GM19467 (cell line): ENCODE measurements at regions not wholly inside any gene's neighbourhood (a gene's known extent, or its start where the extent isn't known, plus 50 kb on each side); places are given as distances from the start of the nearest gene placed in this dataset.
"Not testable (repeated sequence)": the region's sequence is repeated elsewhere in the genome, so short reads cannot be mapped to it uniquely, and the experiment has no call there.

Experiments used
- ATAC-seq: cut with Tn5 transposase; IDR thresholded peaks from one replicate; pipeline ENCODE4 v1.9.1; 2021; ENCODE audit warnings: mild to moderate bottlenecking, moderate library complexity; ENCODE audit not compliant: unreplicated experiment

DNA sequence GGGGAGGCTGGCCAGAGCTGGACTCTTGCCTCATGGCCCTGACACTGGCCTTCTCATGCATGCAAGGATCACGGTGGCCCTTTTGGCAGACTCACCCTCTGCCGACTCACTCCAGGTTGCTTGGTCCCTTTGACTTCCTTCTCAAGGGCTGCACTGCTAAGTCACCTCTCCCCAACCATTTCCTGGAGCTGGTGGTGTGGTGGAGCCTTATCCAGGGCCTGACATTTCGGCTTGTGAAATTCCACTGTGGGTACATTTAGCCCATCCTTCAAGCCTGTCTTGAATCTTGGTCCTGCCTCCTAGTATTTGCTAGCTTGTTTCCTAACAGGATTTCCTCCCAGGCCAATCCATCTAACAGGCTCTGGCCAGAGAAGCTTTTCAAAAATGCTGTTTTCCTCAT, 52.6 kb upstream of the JUN start:
- ATAC-seq = no peak

DNA sequence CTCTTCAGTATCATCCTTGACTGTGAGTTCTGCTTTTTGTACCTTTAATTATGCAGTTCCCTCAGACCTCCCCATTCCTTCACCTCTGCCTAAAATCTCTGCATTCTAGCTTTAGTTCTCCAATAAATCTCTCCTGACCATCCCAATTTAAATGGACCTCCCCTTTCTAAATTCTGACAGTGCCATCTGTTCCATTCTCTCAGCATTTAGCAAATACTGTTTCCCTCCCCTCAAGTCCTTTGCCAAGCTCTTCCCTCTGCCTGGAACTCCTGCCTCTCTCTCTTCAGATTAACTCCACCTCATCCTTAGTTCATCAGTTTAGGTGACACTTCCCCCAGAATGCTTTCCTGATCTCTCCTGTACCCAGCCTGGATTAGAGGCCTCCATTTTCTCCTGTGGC, 54.0 kb upstream of the JUN start:
- ATAC-seq = no peak

DNA sequence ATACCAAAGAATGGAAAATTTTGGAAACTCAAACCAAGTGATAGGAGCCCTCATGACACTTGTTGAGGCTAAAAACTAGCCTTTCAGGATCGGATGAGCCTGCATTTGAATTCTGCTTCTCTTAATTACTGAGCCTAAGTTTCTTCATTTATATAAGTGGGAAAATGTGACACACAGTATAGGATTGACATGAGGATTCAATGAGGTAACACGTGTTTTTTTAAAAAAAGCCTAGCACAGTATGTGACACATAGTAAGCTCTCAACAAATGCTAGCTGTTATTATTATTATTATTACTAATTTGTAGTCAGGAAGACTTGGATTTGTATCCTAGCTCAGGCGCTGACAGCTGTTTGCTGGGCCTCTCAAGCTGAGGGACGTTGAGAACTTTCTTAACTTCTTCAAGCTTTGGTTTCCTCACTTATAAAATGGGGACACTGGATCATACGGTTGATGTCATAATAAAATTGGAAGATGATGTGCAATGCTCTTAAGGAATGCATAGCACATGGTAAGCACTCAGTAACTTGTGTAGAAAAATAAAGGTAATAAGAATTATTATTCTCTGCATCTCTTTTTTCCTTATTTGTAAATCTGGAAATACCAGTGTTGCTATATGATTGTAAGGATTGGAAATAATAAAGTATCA, 55.4 kb upstream of the JUN start:
- no peak for ATAC-seq

DNA sequence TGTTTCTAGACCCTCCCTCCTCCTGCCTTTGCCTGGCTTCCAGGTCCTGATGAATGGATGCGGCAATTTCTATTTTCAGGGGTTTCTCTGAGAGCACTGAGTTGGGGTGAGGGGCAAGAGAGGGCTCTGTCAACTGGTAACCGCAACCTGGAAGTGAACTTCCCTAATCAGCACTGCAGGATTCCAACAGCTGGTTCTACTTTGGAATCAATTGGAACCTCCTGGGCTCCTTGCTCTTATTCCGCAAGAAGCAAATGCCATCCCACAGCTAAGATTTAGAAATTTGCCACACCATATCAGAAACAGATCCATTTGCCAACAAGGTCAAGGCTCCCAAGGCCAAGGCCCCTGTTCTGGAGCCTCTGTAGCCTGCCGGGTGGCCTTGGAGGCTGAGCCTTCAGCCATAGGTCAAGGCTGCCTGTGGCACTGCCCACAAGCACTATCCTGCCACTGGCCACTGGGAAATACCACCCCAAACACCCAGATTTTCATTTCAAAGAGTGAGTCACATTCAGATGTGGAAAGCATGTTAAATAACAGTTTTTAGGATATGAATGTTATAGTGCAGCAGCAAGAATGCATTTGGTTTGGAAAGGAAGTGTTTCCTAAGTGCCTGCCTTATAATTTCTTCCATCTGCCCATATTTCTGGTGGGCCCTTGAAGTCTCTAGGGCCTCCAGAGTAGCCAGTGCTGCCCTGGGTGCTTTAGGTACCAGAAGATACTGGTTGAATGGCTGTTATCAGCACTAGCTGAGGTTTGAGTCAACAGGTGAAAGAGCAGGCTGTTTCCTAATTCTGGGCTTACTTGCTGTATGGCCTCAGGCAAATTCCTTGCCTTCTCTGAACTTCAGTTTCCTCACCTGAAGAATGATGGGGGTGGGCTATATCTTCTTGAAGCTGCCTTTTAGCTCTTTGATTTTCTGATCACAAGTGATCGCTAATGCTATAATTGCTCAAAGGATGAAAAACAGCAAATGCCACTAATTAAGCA, 56.3 kb upstream of the JUN start:
- no peak for ATAC-seq

DNA sequence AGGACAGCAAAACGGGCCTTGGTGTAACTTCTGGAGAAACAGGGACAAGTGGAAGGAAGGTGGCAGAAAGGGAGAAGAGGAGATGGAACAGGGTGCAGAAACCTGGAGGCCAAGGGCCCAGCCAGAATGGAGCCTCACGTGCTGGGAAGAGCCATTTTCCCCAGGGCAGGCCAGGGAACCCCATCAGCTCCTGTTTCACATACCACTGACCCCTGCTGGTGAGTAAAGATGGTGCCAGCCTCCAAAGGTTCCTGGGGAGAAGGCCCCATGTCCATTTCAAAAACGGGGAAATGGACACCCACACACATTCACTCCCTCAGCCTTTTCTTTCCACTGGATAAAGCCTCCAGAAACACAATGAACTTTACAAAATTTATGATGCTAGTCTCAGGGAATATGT, 57.6 kb upstream of the JUN start:
- no peak for ATAC-seq

DNA sequence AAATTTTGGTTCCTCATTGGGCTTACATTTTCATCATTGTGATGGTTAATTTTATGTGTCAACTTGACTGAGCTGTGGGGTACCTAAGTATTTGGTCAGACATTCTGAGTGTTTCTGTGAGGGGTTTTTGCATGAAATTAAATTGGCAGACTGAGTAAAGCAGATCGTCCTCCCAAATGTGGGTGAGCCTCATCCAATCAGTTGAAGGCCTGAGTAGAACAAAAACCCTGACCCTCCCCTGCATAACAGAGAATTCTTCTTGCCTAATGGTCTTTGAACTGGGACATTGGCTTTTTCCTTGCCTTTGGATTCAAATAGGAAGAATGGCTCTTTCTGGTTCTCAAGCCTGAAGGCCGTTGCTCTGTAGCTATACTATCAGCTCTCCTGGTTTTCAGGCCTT, 59.1 kb upstream of the JUN start:
- ATAC-seq = no peak

DNA sequence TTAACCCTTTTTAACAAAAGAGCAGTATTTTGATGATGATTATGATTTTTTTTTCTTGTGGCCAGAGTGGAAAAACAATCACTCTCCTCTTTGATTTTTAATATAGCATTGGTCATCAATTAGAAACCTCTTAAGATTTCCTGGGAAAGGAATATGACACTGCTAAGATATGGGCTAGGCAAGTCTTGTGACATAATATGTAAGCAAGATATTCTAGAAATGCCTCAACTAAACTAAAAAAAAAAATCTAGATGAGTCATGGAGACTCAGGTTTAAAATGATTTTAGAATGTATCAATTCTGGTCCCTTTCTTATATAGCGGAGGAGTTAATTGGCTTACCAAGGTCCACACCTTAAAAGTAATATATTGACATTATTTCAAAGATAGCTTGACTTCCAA, 60.3 kb upstream of the JUN start:
- no peak for ATAC-seq

DNA sequence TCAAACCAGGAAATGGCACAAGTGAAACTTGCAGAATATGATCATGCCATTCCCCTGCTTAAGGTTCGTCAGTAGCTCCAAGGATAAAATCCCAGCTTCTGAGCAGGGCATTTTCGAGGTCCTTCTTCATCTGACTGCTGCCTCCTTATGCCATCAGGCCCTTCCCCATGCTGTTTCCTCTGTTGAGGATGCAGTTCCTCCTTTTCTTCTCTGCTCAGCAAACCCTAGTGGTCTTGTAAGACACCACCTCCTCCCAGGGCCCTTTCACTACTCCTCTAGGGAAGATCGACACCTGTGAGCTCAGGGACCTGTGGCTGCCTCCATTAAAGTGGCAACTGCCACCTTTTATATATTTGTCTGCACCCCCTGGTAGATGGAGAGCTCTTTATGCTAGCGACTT, 62.1 kb upstream of the JUN start:
- ATAC-seq = no peak

DNA sequence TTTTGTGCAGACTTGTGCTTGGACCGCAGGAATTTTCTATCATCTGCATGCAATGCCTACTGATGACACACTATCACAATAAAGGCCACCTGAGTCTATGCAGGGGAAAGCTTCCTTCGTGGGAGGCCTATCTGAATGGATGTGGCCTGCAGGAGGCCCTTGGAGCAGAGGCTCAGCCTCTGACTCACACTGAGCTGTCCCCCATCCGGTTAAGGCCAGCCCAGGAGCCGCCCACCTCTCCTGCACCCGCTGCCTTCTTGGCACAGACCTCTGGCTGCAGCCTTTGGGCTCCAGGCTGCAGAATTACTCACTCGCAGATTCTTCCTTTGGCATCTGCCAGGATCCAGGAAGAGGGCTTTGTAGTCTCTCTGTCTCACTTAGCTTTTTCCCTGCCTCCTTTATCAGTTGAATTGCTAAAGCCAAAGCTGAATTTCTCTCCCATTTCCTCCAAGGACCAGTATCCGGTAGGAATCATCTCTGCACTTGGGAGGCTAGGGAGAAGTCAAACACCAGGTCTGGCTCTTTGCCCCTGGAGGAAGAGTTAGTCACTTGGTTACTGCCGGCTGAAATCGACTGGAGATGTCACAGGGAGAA, 65.1 kb upstream of the JUN start:
- no peak for ATAC-seq

DNA sequence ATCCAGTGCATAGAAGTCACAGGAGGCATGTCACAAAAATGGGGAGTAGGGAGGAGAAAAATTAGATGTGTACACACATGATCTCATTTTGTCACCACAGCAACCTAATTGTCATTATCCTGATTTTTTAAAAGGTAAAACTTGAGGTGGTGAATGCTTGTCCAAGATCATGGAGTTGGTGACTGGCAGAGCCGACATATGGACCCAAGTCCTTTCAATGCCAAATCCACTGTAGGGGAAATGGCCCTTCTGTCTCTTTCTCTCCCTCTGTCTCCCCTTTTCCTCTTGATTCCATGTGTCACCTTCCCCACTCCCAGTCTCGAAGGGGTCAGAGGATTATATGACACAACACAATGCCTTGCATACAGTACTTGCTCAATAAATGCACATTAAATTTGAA, 65.7 kb upstream of the JUN start:
- ATAC-seq = no peak

DNA sequence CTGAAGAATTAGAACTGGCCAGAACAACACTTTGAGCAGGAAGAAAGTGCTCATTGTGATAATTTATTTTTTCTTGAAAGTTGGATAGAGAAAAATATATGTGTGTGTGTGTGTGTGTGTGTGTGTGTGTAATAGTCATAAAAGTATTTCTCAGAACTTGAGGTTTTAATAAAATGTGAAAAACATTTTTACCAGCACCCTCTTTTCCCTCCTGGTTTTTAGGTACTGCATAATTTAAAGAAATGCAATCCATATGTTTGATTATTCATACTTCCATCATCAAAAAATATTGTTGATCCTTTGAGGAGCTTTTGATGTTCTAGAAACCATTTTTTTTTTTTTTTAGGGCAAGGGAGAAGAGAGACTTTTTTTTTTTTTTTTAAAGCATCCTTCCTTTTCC, 66.8 kb upstream of the JUN start:
- ATAC-seq = no peak

DNA sequence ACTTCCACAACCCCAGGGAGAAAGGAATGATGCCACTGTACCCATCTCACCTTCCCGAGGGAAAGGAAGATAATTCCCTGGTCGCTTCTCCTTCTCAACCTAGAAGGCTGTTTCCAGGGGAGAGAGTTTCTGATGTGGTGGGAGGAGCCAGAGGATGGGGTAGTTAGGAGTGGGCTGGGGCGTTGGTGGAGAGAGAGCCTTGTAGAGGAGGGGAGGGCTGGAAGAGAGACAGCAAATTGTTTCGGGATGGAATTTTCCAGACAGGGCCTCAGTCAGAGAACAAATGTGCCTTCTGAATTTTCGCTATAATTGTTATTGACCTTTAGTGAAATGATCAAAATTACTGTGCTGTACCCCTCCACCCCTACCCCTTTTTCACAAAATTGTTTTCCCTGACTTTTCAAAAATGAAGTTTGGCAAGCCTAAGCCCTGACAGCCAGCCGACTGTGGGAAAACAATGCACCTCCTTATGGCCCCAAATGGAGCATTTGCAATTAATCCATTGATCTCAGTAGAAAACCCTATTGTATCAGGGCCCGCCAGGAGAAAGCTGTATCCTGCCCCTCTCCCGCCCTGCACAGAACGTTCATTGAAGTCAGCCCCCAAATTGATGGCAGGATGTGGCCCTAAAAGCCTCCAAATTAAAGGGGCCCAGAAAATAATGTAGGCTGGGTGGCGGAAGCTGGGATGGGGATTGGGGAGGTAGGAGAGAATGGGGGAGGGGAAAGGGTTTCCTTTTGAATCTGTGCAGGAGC, 69.1 kb upstream of the JUN start:
- no peak for ATAC-seq

DNA sequence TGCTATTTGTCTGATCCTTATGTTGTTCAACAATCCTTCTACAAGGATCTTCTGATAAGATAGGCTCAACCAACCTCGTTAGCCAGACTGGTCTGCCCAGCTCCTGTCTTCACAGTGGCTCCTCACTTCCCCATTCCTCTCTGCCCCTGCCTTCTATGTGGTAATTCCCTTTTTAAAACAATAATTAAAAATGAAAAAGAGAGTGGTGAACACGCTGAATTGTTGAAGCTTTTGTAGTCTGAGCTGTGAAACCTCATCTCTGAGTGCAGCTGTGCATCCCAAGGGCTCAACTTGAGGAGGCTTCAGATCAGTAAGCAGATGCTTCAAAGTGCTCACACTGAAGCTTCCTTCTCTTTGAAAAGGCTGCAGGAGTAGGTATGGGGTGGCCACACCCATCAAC, 70.7 kb upstream of the JUN start:
- no peak for ATAC-seq

DNA sequence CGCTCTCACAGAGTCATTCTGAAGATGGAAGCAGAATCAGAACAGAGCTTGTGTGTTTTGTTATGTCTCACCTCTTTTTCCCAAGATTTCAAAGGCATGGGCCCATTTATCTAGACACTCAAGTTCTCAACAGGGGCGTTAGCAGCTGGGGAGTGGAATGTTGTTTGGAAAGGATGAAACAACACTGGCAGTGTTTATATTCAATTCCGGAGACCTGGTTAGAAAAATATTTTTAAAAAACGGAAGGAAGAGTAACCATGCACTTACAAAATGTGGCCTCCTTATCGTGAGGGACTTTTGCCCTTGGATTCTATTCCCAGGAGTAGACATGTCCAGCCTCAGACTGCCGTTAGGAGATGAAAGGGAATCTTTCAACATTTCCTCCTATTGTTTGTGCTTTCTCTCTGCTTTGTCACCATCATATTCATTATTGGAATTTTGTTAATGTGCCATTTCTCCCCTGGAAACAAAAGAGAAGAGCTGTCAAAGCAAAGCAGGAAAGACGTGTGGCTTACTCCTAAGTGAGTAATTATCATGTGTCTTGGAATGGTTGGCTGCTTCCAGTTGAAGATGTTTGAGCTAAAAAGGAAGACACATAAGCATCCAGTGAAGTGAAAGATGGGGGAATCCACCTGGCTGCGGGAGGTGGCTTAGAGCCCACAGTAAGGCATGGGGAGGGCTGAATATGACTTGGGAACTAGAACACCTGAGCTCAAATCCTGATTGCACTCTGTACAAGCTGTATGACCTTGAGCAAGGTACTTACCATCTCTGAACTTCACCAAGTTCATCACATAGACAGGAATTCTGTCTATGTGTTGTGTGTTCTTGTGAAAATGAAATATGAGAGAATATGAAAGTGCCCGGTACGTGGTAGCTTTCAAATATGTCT, 71.7 kb upstream of the JUN start:
- no peak for ATAC-seq

DNA sequence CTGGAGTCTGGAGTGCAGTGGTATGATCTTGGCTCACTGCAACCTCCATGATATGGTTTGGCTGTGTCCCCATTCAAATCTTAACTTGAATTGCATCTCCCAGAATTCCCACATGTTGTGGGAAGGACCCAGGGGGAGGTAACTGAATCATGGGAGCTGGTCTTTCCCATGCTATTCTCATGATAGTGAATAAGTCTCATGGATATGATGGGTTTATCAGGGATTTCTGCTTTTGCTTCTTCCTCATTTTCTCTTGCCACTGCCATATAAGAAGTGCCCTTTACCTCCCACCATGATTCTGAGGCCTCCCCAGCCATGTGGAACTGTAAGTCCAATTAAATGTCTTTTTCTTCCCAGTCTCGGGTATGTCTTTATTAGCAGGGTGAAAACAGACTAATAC, 72.4 kb upstream of the JUN start:
- ATAC-seq = not testable (repeated sequence)

DNA sequence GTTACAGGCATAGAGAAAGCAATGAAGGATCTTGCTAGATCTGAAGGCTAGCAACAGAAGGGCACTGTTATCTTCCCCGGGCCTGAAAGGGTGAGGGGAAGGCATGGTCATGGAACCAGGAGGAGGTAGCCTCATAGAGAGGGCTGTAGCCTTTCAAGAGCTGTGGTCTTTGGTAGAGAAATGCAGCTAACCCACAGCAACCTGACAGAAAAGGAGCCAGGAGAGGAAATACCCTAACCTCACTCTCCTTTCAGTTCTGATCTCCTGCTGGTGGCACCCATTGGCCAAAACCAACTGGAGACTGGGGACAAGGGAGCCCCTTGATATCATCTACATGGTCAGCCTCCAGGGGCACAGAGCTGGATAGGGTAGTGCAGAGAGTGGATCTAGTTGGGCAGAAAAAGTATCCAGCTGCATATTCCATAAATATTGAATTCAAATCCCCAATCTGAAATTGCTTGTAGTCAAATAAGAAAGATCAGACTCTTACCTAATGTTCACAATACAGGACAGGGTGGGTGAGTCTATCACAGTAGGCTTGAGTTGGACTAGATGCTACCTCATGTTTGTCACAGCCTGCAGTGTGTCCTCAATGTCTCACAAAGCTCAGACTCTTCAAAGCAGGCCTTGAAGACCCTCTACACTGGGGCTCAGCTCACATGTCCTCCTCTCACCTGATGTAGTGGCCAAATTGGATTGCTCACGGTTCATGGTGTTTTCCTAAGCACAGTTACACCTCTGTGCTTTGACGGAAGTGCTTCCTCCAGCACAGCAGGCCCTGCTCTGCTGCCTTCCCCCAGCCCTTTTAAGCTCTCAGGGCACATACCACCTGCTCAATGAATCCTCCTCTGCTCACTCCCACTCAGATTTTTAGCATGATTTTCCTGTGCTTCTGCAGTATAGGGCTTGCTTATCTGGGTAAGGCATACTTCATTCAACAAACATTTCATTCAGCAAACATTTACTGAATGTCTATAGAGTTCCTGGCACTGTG, 74.1 kb upstream of the JUN start:
- peak; percentile 70 for ATAC-seq

DNA sequence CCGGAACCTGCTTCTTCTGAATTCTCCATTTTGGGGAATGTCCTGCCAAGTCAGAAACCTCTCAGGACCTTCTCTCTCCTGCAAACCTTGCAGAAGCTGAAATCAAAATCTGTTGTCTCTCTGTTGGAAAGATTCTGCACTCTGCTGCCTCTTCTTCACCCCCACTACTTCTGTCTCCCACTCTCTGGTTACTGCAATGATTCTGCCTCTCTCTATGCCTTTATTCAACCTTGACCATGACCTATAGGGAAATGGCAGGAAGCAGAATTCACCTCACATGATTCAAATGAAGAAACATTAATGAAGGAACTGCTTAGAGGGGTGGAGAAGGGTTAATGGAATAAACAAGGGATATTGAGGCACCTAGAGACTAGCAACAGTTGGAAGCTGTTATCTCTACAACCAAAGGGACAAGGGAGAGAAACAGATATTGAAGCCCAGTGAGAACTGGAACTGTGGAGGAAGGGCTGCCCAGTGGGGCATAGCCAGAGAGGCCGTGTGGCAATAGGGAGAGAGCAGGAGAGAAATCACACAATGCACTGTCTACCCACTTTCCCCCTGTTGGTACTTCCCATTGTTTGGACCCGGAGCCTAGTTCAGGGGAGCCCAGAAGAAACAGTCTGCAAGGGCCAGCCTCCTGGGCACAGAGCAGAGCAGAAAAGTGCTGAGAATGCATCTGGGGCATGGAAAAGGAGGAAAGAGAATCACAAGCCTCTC, 76.1 kb upstream of the JUN start:
- ATAC-seq = no peak

DNA sequence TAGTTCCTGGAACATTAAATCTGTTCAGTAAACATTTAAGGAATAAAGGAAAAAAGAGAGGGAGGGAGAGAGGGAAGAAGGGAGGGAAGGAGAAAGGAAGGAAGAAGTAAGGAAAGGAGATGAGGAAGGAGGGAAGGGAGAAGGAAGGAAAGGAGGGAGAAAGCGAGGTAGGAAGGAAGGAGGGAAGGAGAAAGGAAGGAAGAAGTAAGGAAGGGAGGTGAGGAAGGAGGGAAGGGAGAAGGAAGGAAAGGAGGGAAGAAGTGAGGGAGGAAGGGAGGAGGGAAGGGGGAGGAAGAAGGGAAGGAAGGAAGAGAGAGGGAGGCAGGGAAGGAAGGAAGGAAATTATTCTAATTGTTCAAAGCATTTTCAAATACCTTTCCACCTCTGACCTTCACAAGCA, 77.2 kb upstream of the JUN start:
- no peak for ATAC-seq
